ENCODE measurements at regions not wholly inside any gene's neighbourhood (a gene's known extent, or its start where the extent isn't known, plus 50 kb on each side); places are given as distances from the start of the nearest gene placed in this dataset.

DNA sequence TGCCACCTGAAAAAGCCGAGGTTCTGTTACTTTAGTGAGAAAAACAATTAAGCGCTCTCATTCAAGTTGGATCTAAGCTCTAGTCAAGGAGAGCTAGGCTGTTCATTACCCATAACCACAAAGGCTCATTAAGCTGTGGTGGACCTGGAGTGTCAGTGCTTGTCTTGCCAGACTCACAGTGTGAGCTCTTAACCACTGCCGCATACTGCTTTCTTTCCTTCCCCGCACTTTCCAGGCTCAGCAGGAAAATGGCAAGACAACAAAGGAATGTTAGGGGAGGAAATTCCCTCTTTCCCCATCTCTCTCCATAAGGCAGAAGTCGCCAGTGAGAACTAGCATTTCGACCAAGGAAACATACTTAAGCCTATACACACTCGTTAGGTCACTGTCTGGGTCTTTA lies 467.3 kb downstream of the ENC1 start (continued):
- no peak for TF ChIP-seq TAF1 (IDR thresholded peaks at IDR 0.05; ENCODE audit: low read depth, low read length)
- TF ChIP-seq SRF (IDR thresholded peaks at IDR 0.05; ENCODE audit: low read depth, low read length) = no peak
- TF ChIP-seq POLR2AphosphoS5 (IDR thresholded peaks at IDR 0.05; ENCODE audit: low read depth, low read length) = no peak
- TF ChIP-seq POU5F1 (IDR thresholded peaks at IDR 0.05; ENCODE audit: low read depth, low read length) = no peak
- TF ChIP-seq EZH2 (IDR thresholded peaks at IDR 0.05; ENCODE audit: low read depth, low read length, severe bottlenecking) = no peak
